ENCODE measurements at regions not wholly inside any gene's neighbourhood (a gene's known extent, or its start where the extent isn't known, plus 50 kb on each side); places are given as distances from the start of the nearest gene placed in this dataset.

DNA sequence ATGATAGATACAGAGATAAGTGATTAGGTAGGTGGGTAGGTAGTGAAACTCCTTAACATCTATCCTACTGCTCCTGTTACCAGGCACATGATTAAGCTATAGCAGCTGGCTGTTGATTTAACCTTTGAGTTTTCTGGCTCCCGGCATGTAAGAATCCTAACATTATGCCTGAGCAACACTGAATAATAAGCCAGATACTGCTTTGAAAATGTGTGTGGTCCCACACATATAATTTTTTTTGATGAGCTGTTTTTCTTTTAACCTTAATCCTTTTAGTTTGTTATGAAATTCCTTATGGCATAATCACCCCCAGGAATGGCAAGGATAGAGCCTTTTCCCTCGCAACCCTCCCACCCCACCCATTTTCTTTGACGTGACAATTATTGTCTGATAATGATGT is 104.2 kb upstream of the NEUROD1 start:
- no peak overlapping the region for H3K4me3 ChIP-seq
- H3K9me3 ChIP-seq = no peaks in the 10 kb centered on the region
- no peak for TF ChIP-seq POLR2AphosphoS5 (IDR thresholded peaks at IDR 0.05)
- TF ChIP-seq, protein P1, sequence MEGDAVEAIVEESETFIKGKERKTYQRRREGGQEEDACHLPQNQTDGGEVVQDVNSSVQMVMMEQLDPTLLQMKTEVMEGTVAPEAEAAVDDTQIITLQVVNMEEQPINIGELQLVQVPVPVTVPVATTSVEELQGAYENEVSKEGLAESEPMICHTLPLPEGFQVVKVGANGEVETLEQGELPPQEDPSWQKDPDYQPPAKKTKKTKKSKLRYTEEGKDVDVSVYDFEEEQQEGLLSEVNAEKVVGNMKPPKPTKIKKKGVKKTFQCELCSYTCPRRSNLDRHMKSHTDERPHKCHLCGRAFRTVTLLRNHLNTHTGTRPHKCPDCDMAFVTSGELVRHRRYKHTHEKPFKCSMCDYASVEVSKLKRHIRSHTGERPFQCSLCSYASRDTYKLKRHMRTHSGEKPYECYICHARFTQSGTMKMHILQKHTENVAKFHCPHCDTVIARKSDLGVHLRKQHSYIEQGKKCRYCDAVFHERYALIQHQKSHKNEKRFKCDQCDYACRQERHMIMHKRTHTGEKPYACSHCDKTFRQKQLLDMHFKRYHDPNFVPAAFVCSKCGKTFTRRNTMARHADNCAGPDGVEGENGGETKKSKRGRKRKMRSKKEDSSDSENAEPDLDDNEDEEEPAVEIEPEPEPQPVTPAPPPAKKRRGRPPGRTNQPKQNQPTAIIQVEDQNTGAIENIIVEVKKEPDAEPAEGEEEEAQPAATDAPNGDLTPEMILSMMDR (IDR thresholded peaks at IDR 0.05) = no peak
- no peak for TF ChIP-seq EP300 (IDR thresholded peaks at IDR 0.05)
- TF ChIP-seq POLR2A (IDR thresholded peaks at IDR 0.05) = no peak
- DNase-seq (ENCODE audit: low spot score in 2 of 2) = no peak
- no peaks in the 10 kb centered on the region for H3K27me3 ChIP-seq
- H3K27ac ChIP-seq = no peak overlapping the region
- H3K4me1 ChIP-seq = peaks cover 18% of the 10 kb centered on the region
- H3K36me3 ChIP-seq = no peaks in the 10 kb centered on the region
- 53% methylated on average over 3 of the region's 3 CpGs for WGBS

- H3K4me3 ChIP-seq = no peak overlapping the region
- no peaks in the 10 kb centered on the region for H3K36me3 ChIP-seq
- no peaks in the 10 kb centered on the region for H3K27me3 ChIP-seq
- TF ChIP-seq, protein P1 (IDR thresholded peaks at IDR 0.05) = no peak
- TF ChIP-seq POLR2AphosphoS5 (IDR thresholded peaks at IDR 0.05) (no peak), POLR2A (IDR thresholded peaks at IDR 0.05) (no peak), EP300 (IDR thresholded peaks at IDR 0.05) (no peak)
- no peaks in the 10 kb centered on the region for H3K9me3 ChIP-seq
- 60% methylated on average over 2 of the region's 2 CpGs for WGBS
- H3K27ac ChIP-seq = no peak overlapping the region
- H3K4me1 ChIP-seq = peaks cover 6% of the 10 kb centered on the region
- DNase-seq (ENCODE audit: low spot score in 2 of 2) = no peak
Measured at GRCh38 chr2:181785691-181786344, 105.5 kb upstream of the NEUROD1 start.

DNA sequence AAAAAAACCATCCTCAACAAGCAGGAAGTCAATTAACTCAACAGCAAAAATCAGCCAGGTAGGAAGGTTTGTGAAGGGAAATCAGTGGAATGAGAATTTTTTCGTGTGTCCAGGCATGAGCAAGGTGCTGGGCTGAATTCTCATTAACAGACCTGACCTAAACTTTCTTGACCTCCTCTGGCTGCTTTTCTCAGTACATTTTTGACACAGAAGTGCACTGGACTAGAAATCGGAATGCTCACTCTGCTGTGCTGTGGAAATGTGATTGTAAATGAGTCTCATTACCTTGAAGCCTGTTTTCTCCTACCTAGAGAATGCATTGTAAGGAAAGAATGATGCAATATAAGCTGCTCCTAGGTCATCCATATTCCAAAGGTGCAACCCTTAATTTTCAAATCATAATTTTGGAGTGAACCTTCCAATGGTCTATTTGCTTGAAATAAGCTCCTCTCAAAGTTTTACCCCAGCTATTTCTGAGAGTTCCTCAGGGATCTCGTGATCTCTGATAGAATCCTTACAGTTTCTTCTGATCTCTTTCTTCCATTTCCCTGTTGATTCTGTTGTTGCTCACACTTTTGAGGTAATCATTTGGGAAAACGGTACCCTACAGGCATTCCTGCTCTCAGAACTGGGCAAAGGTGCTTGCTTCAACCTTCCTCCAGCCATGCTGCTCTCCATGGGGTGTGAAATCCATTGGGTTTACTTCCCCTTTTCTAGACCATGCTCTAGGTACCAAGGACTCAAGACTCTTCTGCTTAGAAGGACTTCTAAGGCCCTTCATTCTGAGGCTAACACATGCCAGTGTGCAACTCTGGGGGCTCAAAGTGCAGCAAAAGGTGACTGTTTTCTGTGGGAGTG is 104.9 kb upstream of the ITPRID2 start:
- Histone ChIP-seq H3K4me1 (peaks cover 6% of the 10 kb centered on the region), H3K27me3 (no peaks in the 10 kb centered on the region), H3K4me3 (no peak overlapping the region), H3K9me3 (no peaks in the 10 kb centered on the region), H3K27ac (no peak overlapping the region), H3K36me3 (no peaks in the 10 kb centered on the region)
- 93% methylated on average over 4 of the region's 4 CpGs for WGBS
- DNase-seq (ENCODE audit: low spot score in 2 of 2) = no peak
- TF ChIP-seq, protein P1 (IDR thresholded peaks at IDR 0.05) = no peak
- TF ChIP-seq EP300 (IDR thresholded peaks at IDR 0.05) (no peak), POLR2A (IDR thresholded peaks at IDR 0.05) (no peak), POLR2AphosphoS5 (IDR thresholded peaks at IDR 0.05) (no peak)

GRCh38 chr2:181787310-181788048 is 104.1 kb upstream of the ITPRID2 start:
- H3K9me3 ChIP-seq = no peaks in the 10 kb centered on the region
- H3K27me3 ChIP-seq = no peaks in the 10 kb centered on the region
- DNase-seq (ENCODE audit: low spot score in 2 of 2) = no peak
- H3K4me1 ChIP-seq = peaks cover 6% of the 10 kb centered on the region
- WGBS = 94% methylated on average over 3 of the region's 3 CpGs
- no peak overlapping the region for H3K4me3 ChIP-seq
- H3K36me3 ChIP-seq = no peaks in the 10 kb centered on the region
- no peak overlapping the region for H3K27ac ChIP-seq
- TF ChIP-seq, protein P1 (IDR thresholded peaks at IDR 0.05) = no peak
- TF ChIP-seq EP300 (IDR thresholded peaks at IDR 0.05) (no peak), POLR2A (IDR thresholded peaks at IDR 0.05) (no peak), POLR2AphosphoS5 (IDR thresholded peaks at IDR 0.05) (no peak)

Measured in suprapubic skin (tissue), 4 donors.